ENCODE measurements at regions not wholly inside any gene's neighbourhood (a gene's known extent, or its start where the extent isn't known, plus 50 kb on each side); places are given as distances from the start of the nearest gene placed in this dataset.

- Histone ChIP-seq H3K9ac (ENCODE audit: insufficient read depth, low read length, poor library complexity, severe bottlenecking) (no peak overlapping the region), H3K79me2 (ENCODE audit: insufficient read depth, low read length) (no peaks in the 10 kb centered on the region), H3K4me3 (replicated peaks in 1 of 3; ENCODE audit: low read depth in 2 of 3, low read length in 3 of 3) (no peak overlapping the region), H3K4me2 (replicated peaks; ENCODE audit: extremely low read depth, low read length, poor library complexity, severe bottlenecking) (no peak overlapping the region), H3K9me3 (replicated peaks in 1 of 2; ENCODE audit: control insufficient read depth in 1 of 2, insufficient read depth in 1 of 2, low read length in 2 of 2) (no peaks in the 10 kb centered on the region), H3K27me3 (ENCODE audit: control insufficient read depth in 2 of 2, insufficient read depth in 2 of 2, low read length in 2 of 2) (peaks cover 0 to 3% of the 10 kb centered on the region in 2 donors), H3K36me3 (replicated peaks in 1 of 2; ENCODE audit: control insufficient read depth in 1 of 2, insufficient read depth in 2 of 2, low read length in 2 of 2) (no peaks in the 10 kb centered on the region), H2AFZ (ENCODE audit: insufficient read depth, low read depth, low read length, poor library complexity, severe bottlenecking) (no peak overlapping the region), H4K20me1 (ENCODE audit: insufficient read depth, low read length) (no peaks in the 10 kb centered on the region), H3K4me1 (ENCODE audit: control insufficient read depth in 1 of 2, insufficient read depth in 2 of 2, low read length in 2 of 2) (no peaks in the 10 kb centered on the region), H3K27ac (ENCODE audit: low read depth in 1 of 2, low read length in 2 of 2) (no peak overlapping the region)
- no peak for TF ChIP-seq CTCF (IDR thresholded peaks at IDR 0.05)
- intact Hi-C loops (cut with micrococcal nuclease), result no loop called here
- peaks cover 0 to 2% (median 0%) of the 10 kb centered on the region in 7 donors for H3K9me3 Mint-ChIP-seq
- no peaks in the 10 kb centered on the region for H3K4me1 Mint-ChIP-seq
- H3K27me3 Mint-ChIP-seq (ENCODE audit: low read depth in 3 of 3), result peaks cover 0 to 7% (median 2%) of the 10 kb centered on the region in 3 donors
- no peak for DNase-seq
- H3K4me3 Mint-ChIP-seq, result no peak overlapping the region
- no peak overlapping the region for H3K27ac Mint-ChIP-seq
- no CpG with 5 or more reads among the region's 3 CpGs for WGBS (ENCODE audit: insufficient coverage)
- H3K36me3 Mint-ChIP-seq, result no peaks in the 10 kb centered on the region
Observed at GRCh38 chr13:31413516-31413915, 213.7 kb downstream of the B3GLCT start.

GRCh38 chr13:31416066-31416465 lies 216.3 kb downstream of the B3GLCT start:
- Histone ChIP-seq H3K4me3 (replicated peaks in 1 of 3; ENCODE audit: low read depth in 2 of 3, low read length in 3 of 3) (no peak overlapping the region), H3K9me3 (replicated peaks in 1 of 2; ENCODE audit: control insufficient read depth in 1 of 2, insufficient read depth in 1 of 2, low read length in 2 of 2) (no peaks in the 10 kb centered on the region), H2AFZ (ENCODE audit: insufficient read depth, low read depth, low read length, poor library complexity, severe bottlenecking) (no peak overlapping the region), H3K4me1 (ENCODE audit: control insufficient read depth in 1 of 2, insufficient read depth in 2 of 2, low read length in 2 of 2) (no peaks in the 10 kb centered on the region), H3K27ac (ENCODE audit: low read depth in 1 of 2, low read length in 2 of 2) (no peak overlapping the region), H4K20me1 (ENCODE audit: insufficient read depth, low read length) (no peaks in the 10 kb centered on the region), H3K9ac (ENCODE audit: insufficient read depth, low read length, poor library complexity, severe bottlenecking) (no peak overlapping the region), H3K4me2 (replicated peaks; ENCODE audit: extremely low read depth, low read length, poor library complexity, severe bottlenecking) (no peak overlapping the region), H3K79me2 (ENCODE audit: insufficient read depth, low read length) (no peaks in the 10 kb centered on the region), H3K36me3 (replicated peaks in 1 of 2; ENCODE audit: control insufficient read depth in 1 of 2, insufficient read depth in 2 of 2, low read length in 2 of 2) (no peaks in the 10 kb centered on the region), H3K27me3 (ENCODE audit: control insufficient read depth in 2 of 2, insufficient read depth in 2 of 2, low read length in 2 of 2) (peaks cover 0 to 3% of the 10 kb centered on the region in 2 donors)
- Mint-ChIP-seq H3K36me3 (no peaks in the 10 kb centered on the region), H3K9me3 (peaks cover 0 to 2% (median 0%) of the 10 kb centered on the region in 7 donors), H3K4me3 (no peak overlapping the region), H3K4me1 (no peaks in the 10 kb centered on the region), H3K27ac (no peak overlapping the region), H3K27me3 (ENCODE audit: low read depth in 3 of 3) (peaks cover 0 to 8% (median 2%) of the 10 kb centered on the region in 3 donors)
- no peak for DNase-seq
- intact Hi-C loops (cut with micrococcal nuclease), result no loop called here
- TF ChIP-seq CTCF (IDR thresholded peaks at IDR 0.05), result no peak
- 100% methylated on average over 2 of the region's 4 CpGs for WGBS (ENCODE audit: insufficient coverage)
